MM.1S (cell line): ENCODE measurements at regions not wholly inside any gene's neighbourhood (a gene's known extent, or its start where the extent isn't known, plus 50 kb on each side); places are given as distances from the start of the nearest gene placed in this dataset.

Experiments
- DNase-seq: peaks from one replicate; pipeline ENCODE4 v3.0.0-alpha.2; 2015
- H2AFZ ChIP-seq: fragments of 300-600 bp; sonication (generic); 2 replicates; pipeline ENCODE4 v1.6.0; 2016; ENCODE audit warnings: antibody characterized with exemption, low read length
- H3F3A ChIP-seq: fragments of 300-600 bp; sonication (generic); 2 replicates; pipeline ENCODE4 v1.6.1; 2016; ENCODE audit warnings: mild to moderate bottlenecking, antibody characterized with exemption, low read length, moderate library complexity, mixed read lengths; ENCODE audit not compliant: insufficient read depth
- H3K27ac ChIP-seq: fragments of 300-600 bp; sonication (generic); 2 replicates; pipeline ENCODE4 v1.5.1; 2016; ENCODE audit warnings: mild to moderate bottlenecking, low read length
- H3K27me3 ChIP-seq: fragments of 300-600 bp; sonication (generic); replicated peaks from 2 replicates; pipeline ENCODE4 v1.6.0; 2016; ENCODE audit warnings: low read length; ENCODE audit not compliant: insufficient read depth
- H3K36me3 ChIP-seq: fragments of 300-600 bp; sonication (generic); replicated peaks from 2 replicates; pipeline ENCODE4 v1.6.1; 2016; ENCODE audit warnings: mild to moderate bottlenecking, low read length, mixed read lengths; ENCODE audit not compliant: insufficient read depth
- H3K4me1 ChIP-seq: fragments of 300-600 bp; sonication (generic); 2 replicates; pipeline ENCODE4 v1.6.1; 2016; ENCODE audit warnings: low read length, mixed read lengths
- H3K4me2 ChIP-seq: fragments of 300-600 bp; sonication (generic); 2 replicates; pipeline ENCODE4 v1.6.0; 2016; ENCODE audit warnings: low read depth, low read length
- H3K4me3 ChIP-seq: fragments of 300-600 bp; sonication (generic); 2 replicates; pipeline ENCODE4 v1.5.1; 2016; ENCODE audit warnings: low read length, mixed read lengths
- H3K79me2 ChIP-seq: fragments of 300-600 bp; sonication (generic); 2 replicates; pipeline ENCODE4 v1.6.1; 2016; ENCODE audit warnings: mixed run types, low read length, mixed read lengths
- H3K9ac ChIP-seq: fragments of 300-600 bp; sonication (generic); 2 replicates; pipeline ENCODE4 v1.6.1; 2016; ENCODE audit warnings: low read length, mixed read lengths
- H3K9me2 ChIP-seq: fragments of 300-600 bp; sonication (generic); replicated peaks from 2 replicates; pipeline ENCODE4 v1.6.1; 2016; ENCODE audit warnings: mild to moderate bottlenecking, low read length, mixed read lengths; ENCODE audit not compliant: insufficient read depth
- H3K9me3 ChIP-seq: fragments of 300-600 bp; sonication (generic); replicated peaks from 2 replicates; pipeline ENCODE4 v1.6.1; 2016; ENCODE audit warnings: mild to moderate bottlenecking, low read length, mixed read lengths; ENCODE audit not compliant: insufficient read depth
- H4K20me1 ChIP-seq: fragments of 300-600 bp; sonication (generic); 2 replicates; pipeline ENCODE4 v1.6.1; 2016; ENCODE audit warnings: mild to moderate bottlenecking, low read length, moderate library complexity, mixed read lengths; ENCODE audit not compliant: insufficient read depth
- EZH2 ChIP-seq: fragments of 300-600 bp; sonication (generic); optimal IDR thresholded peaks from 2 replicates; pipeline ENCODE3; 2017; ENCODE audit warnings: low read depth, mild to moderate bottlenecking, antibody characterized with exemption, low read length, mixed read lengths
- EZH2phosphoT487 ChIP-seq: fragments of 300-600 bp; sonication (generic); IDR thresholded peaks from 2 replicates; pipeline ENCODE4 v1.6.1; 2018; ENCODE audit warnings: antibody characterized with exemption, low read length
- TF ChIP-seq, protein P1 (sequence below): fragments of 300-600 bp; sonication (generic); IDR thresholded peaks from 2 replicates; pipeline ENCODE4 v1.5.1; 2016; ENCODE audit warnings: antibody characterized with exemption, low read length, mixed read lengths

DNA sequence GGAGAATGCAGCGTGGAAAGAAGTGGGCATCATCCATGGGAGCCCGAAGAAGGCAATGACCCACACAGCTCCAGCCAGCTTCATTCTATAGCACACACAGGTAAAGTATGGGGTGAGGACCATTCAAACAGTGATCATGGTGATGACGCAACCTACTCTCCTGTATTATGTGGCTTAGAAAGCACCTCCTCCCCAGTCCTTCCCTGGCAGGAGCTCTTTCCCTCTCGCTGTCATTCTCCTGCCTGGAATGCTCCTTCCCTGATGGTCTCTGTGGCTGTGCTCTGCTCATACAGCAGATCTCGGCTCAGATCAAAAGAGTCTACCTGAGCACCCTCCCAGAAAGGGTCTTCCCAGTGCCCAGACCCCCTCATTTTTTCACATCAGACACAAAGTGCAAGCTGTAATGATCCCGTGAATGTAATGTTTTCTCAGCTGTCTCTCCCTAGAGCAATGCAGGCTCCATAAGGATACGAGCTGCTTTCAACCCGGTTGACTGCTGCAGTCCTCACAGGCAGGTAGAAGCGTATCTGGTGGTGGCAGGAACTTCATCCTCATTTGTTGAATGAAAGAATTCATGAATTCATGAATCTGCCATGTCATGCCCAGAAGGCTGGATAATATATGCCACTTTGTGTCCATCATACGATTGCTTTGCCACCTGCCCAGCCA, 248.8 kb downstream of the HS3ST3A1 start:
- H3K9ac ChIP-seq = no peak overlapping the region
- no peaks in the 10 kb centered on the region for H3K79me2 ChIP-seq
- no peak overlapping the region for H3K27ac ChIP-seq
- no peak for TF ChIP-seq EZH2
- TF ChIP-seq, protein P1, sequence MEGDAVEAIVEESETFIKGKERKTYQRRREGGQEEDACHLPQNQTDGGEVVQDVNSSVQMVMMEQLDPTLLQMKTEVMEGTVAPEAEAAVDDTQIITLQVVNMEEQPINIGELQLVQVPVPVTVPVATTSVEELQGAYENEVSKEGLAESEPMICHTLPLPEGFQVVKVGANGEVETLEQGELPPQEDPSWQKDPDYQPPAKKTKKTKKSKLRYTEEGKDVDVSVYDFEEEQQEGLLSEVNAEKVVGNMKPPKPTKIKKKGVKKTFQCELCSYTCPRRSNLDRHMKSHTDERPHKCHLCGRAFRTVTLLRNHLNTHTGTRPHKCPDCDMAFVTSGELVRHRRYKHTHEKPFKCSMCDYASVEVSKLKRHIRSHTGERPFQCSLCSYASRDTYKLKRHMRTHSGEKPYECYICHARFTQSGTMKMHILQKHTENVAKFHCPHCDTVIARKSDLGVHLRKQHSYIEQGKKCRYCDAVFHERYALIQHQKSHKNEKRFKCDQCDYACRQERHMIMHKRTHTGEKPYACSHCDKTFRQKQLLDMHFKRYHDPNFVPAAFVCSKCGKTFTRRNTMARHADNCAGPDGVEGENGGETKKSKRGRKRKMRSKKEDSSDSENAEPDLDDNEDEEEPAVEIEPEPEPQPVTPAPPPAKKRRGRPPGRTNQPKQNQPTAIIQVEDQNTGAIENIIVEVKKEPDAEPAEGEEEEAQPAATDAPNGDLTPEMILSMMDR = no peak
- no peaks in the 10 kb centered on the region for H3K9me3 ChIP-seq
- no peaks in the 10 kb centered on the region for H3K36me3 ChIP-seq
- no peak overlapping the region for H3K4me3 ChIP-seq
- no peaks in the 10 kb centered on the region for H3K4me1 ChIP-seq
- H3K27me3 ChIP-seq = no peaks in the 10 kb centered on the region
- H2AFZ ChIP-seq = no peak overlapping the region
- no peak for DNase-seq
- H3K9me2 ChIP-seq = no peaks in the 10 kb centered on the region
- H3K4me2 ChIP-seq = no peak overlapping the region
- H3F3A ChIP-seq = no peaks in the 10 kb centered on the region
- no peaks in the 10 kb centered on the region for H4K20me1 ChIP-seq

DNA sequence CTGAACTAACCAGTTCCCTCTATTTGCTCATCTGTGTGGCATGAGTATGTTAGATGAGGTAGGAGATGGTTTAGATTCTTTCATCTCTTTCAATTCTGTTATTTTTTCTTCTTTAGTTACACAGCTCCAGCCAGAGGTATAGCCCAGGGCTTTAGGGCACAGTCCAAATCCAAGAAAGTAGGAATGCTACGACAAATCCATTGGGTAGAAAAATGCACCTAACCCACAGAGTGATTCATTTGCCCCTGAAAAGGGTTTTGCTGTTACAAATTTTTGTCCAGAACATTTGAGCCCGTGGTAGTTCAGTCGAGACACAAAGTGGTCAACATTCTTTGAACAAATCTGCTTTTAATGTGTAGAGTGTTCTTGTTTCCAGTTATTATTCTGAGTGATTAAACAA, 250.7 kb downstream of the HS3ST3A1 start:
- Histone ChIP-seq H3K79me2 (no peaks in the 10 kb centered on the region), H3K4me1 (no peaks in the 10 kb centered on the region), H3K36me3 (no peaks in the 10 kb centered on the region), H2AFZ (no peak overlapping the region), H3K27me3 (no peaks in the 10 kb centered on the region), H3K4me3 (no peak overlapping the region), H3K4me2 (no peak overlapping the region), H3K9me3 (no peaks in the 10 kb centered on the region), H3K27ac (no peak overlapping the region), H3K9ac (no peak overlapping the region), H3K9me2 (no peaks in the 10 kb centered on the region), H4K20me1 (no peaks in the 10 kb centered on the region), H3F3A (no peaks in the 10 kb centered on the region)
- DNase-seq = no peak
- TF ChIP-seq, protein P1 = no peak
- TF ChIP-seq EZH2phosphoT487 (no peak), EZH2 (no peak)

DNA sequence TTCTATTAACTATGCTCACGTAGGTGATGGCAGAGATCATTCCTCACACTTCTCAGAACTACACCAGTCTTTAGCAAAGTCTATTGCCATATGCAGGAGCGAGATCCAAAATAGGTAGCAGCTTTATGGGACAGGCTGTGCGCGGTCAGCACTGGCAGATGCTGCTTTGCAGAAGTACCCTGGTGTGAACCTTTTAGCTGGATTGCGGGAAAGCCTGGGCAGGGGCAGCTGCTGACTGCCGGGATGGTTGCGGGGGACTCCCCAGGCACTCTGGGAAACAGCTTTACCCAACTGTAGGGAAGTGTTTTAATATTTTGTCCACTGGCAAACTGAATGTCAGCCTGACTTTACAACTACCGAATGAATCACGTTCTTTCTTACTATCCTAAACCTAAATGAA, 251.3 kb downstream of the HS3ST3A1 start:
- Histone ChIP-seq H3K9ac (no peak overlapping the region), H3K79me2 (no peaks in the 10 kb centered on the region), H3K27ac (no peak overlapping the region), H3K4me3 (no peak overlapping the region), H3K4me2 (no peak overlapping the region), H3K9me2 (no peaks in the 10 kb centered on the region), H3K4me1 (no peaks in the 10 kb centered on the region), H3K36me3 (no peaks in the 10 kb centered on the region), H3F3A (no peaks in the 10 kb centered on the region), H4K20me1 (no peaks in the 10 kb centered on the region), H3K9me3 (no peaks in the 10 kb centered on the region), H2AFZ (no peak overlapping the region), H3K27me3 (no peaks in the 10 kb centered on the region)
- TF ChIP-seq, protein P1 = no peak
- TF ChIP-seq EZH2 (no peak), EZH2phosphoT487 (no peak)
- DNase-seq = no peak
